ENCODE measurements at regions not wholly inside any gene's neighbourhood (a gene's known extent, or its start where the extent isn't known, plus 50 kb on each side); places are given as distances from the start of the nearest gene placed in this dataset.
"Not testable (repeated sequence)": the region's sequence is repeated elsewhere in the genome, so short reads cannot be mapped to it uniquely, and the experiment has no call there.

DNA sequence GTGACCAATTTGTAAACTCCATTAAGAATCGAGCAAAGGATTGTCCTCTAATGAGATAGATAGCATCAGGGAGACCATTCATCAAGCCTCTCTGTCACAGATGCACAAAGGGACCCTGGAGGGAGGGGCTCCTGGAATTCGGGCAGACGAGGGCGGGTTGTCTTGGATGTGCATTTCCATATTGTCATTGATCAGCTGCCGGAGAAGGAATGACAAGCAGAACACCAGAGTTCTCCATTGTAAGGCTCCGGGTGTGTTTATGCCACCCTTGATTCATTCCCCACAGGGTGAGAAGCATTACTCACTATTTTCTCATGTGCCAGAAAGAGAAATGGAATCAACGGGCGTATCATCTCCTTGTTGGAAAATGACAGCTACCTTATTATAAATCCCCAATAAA lies 167.5 kb downstream of the EBLN2 start:
- Mint-ChIP-seq H3K4me1 (no peaks in the 10 kb centered on the region), H3K9me3 (peaks cover 0 to 5% (median 0%) of the 10 kb centered on the region in 3 donors), H3K36me3 (no peaks in the 10 kb centered on the region)

GRCh38 chr3:73234354-73235014 lies 173.0 kb downstream of the EBLN2 start:
- Mint-ChIP-seq H3K36me3 (no peaks in the 10 kb centered on the region), H3K27me3 (peaks cover 3% of the 10 kb centered on the region), H3K4me1 (no peaks in the 10 kb centered on the region), H3K27ac (no peak overlapping the region), H3K4me3 (no peak overlapping the region), H3K9me3 (no peaks in the 10 kb centered on the region)

More for the DNA sequence above, 167.5 kb downstream of the EBLN2 start:
- Mint-ChIP-seq H3K27ac (no peak overlapping the region), H3K27me3 (peaks cover 3% of the 10 kb centered on the region), H3K4me3 (no peak overlapping the region)

GRCh38 chr3:73235768-73236167 lies 174.3 kb downstream of the EBLN2 start:
- H3K36me3 Mint-ChIP-seq = no peaks in the 10 kb centered on the region
- H3K4me1 Mint-ChIP-seq = no peaks in the 10 kb centered on the region
- H3K4me3 Mint-ChIP-seq = no peak overlapping the region
- H3K9me3 Mint-ChIP-seq = peaks cover 0 to 4% (median 2%) of the 10 kb centered on the region in 3 donors
- peaks cover 4% of the 10 kb centered on the region for H3K27me3 Mint-ChIP-seq
- H3K27ac Mint-ChIP-seq = no peak overlapping the region

- Mint-ChIP-seq H3K9me3 (peaks cover 0 to 4% (median 2%) of the 10 kb centered on the region in 3 donors), H3K4me1 (no peaks in the 10 kb centered on the region), H3K27ac (no peak overlapping the region), H3K4me3 (no peak overlapping the region), H3K27me3 (peaks cover 4% of the 10 kb centered on the region), H3K36me3 (no peaks in the 10 kb centered on the region)
Observed at GRCh38 chr3:73236867-73237266, 175.4 kb downstream of the EBLN2 start.

DNA sequence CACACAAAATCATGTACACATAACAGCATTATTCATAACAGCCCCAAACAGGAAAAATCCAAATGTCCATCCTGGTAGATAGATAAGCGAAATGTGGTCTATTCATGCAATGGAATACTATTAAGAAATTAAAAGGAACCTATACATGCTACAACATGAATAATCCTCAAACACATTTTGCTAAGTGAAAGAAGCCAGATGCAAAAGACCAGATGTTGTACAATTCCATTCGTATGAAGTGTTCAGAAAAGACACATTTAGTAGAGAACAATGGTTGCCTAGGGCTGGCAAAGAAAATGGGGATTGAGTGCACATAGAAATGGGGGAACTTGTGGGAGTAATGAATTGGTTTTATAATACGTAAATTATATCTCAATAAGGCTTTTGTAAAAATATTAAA lies 182.3 kb downstream of the EBLN2 start:
- H3K4me3 Mint-ChIP-seq = no peak overlapping the region
- H3K27ac Mint-ChIP-seq = no peak overlapping the region
- H3K27me3 Mint-ChIP-seq = peaks cover 2% of the 10 kb centered on the region
- no peaks in the 10 kb centered on the region for H3K36me3 Mint-ChIP-seq
- H3K9me3 Mint-ChIP-seq = peaks cover 0 to 7% (median 2%) of the 10 kb centered on the region in 3 donors
- H3K4me1 Mint-ChIP-seq = no peaks in the 10 kb centered on the region

GRCh38 chr3:73245459-73245858 lies 184.0 kb downstream of the EBLN2 start:
- Mint-ChIP-seq H3K36me3 (no peaks in the 10 kb centered on the region), H3K27ac (peak overlapping the region in 1 of 3 donors; percentile 25), H3K4me1 (no peaks in the 10 kb centered on the region), H3K27me3 (no peaks in the 10 kb centered on the region), H3K4me3 (no peak overlapping the region), H3K9me3 (peaks cover 0 to 5% (median 0%) of the 10 kb centered on the region in 3 donors)

DNA sequence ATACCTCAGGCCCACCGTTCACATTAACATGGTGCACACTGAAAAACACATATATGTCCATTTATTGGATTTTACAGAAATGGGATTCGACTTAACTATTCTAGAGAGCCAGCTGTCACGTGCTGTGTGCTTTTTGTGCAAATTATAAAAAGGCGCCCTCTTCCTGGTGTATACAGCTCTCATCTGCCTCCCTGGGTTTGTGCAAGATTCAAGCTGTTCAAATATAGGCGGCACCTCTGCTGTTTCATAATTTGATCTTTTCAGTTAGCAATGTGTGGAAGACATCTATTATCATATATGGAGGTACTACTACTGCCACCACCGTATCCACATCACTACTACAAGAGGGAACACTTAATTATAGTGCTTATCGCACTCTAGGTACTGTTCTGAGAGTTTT lies 187.6 kb downstream of the EBLN2 start:
- H3K4me1 Mint-ChIP-seq = no peaks in the 10 kb centered on the region
- peaks cover 0 to 5% (median 2%) of the 10 kb centered on the region in 3 donors for H3K9me3 Mint-ChIP-seq

DNA sequence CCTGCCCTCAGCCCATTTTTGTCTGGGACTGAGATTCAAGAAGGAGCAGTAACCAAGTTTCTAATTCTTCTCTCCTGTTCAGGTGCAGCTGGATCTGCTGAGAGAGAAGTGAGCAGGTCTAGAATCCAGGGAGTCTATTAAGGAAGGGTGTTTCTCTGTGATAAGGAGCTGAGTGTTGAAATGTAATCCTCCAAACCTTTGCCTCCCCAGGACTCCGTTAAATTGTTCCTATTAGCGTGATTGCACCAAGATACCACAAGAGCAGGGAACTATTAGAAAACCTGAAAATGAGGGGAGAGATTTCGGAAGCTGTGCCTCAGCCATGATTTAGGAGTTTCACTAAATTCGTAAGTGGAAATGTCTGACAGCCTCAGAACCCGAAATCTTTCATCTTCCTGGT lies 192.6 kb downstream of the EBLN2 start:
- Mint-ChIP-seq H3K36me3 (no peaks in the 10 kb centered on the region), H3K27ac (no peak overlapping the region), H3K4me1 (no peaks in the 10 kb centered on the region), H3K9me3 (peaks cover 0 to 2% (median 1%) of the 10 kb centered on the region in 3 donors), H3K4me3 (no peak overlapping the region), H3K27me3 (peaks cover 8% of the 10 kb centered on the region)

More for the DNA sequence above, 187.6 kb downstream of the EBLN2 start:
- Mint-ChIP-seq H3K36me3 (no peaks in the 10 kb centered on the region), H3K4me3 (no peak overlapping the region), H3K27ac (no peak overlapping the region), H3K27me3 (peaks cover 2% of the 10 kb centered on the region)

DNA sequence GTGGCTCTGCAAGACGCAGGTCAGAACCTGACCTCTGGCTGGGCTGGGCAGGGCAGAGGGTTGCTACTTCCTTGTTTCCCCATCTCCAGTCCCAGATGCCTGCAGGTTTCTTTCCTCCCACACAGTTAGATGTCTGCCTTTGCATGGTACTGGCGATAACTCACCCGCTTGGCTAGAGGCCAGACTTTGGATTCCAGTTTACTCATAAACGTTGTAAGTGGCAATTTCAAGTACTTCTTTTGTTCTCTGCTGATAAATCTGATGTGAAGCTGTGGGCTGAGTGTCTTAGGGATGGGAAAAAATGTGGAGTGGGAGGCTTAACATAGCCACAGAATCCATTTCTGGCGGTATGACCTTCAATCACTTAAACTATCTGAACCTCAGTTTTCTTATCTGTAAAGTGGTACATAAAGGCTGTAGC lies 194.2 kb downstream of the EBLN2 start:
- Mint-ChIP-seq H3K27ac (no peak overlapping the region), H3K27me3 (peaks cover 10% of the 10 kb centered on the region), H3K36me3 (no peaks in the 10 kb centered on the region), H3K4me3 (no peak overlapping the region), H3K4me1 (no peaks in the 10 kb centered on the region), H3K9me3 (peaks cover 0 to 2% (median 0%) of the 10 kb centered on the region in 3 donors)

DNA sequence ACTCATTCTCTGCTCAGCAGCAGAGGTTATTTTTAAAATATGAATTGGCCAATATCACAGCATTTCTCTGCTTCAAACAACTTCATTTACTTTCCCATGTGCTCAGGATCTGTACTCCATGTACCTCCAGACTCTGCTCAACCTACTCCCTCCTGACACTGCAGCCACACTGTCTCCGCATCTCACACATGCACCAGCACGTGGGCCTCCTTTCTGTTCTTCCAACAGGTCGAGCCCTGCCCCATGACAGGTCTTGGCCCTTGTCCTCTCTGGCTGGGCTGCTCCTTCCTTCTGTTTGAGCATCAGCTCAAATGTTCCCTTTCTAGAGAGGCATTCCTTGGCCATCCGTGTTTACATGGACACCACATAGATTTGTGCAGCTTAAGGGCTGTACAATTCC lies 195.7 kb downstream of the EBLN2 start:
- Mint-ChIP-seq H3K36me3 (no peaks in the 10 kb centered on the region), H3K27ac (no peak overlapping the region), H3K27me3 (peaks cover 13% of the 10 kb centered on the region), H3K4me1 (no peaks in the 10 kb centered on the region), H3K9me3 (peaks cover 2 to 4% (median 4%) of the 10 kb centered on the region in 3 donors), H3K4me3 (no peak overlapping the region)

DNA sequence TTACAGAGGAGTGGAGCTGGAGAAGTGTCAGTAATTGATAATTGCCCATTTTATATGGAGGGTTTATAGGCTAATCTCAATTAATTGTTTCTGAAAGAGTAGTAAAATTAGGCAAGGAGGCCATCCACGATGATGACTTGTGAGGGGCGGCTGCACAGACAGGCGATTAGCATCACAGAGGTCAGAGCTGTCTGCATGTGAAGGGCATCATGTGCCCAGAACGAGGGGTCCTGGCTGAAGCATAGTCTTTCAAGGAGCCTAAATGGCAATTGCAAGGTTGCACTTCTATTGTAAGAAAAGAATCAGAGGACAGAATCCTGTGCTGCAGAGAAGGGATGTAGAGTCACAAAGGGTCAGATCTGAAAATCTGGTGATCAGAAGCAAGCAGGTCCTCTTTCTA lies 196.6 kb downstream of the EBLN2 start:
- H3K27me3 Mint-ChIP-seq = peaks cover 13% of the 10 kb centered on the region
- H3K27ac Mint-ChIP-seq = no peak overlapping the region
- no peaks in the 10 kb centered on the region for H3K4me1 Mint-ChIP-seq
- H3K4me3 Mint-ChIP-seq = no peak overlapping the region
- peaks cover 2 to 4% (median 4%) of the 10 kb centered on the region in 3 donors for H3K9me3 Mint-ChIP-seq
- H3K36me3 Mint-ChIP-seq = no peaks in the 10 kb centered on the region

DNA sequence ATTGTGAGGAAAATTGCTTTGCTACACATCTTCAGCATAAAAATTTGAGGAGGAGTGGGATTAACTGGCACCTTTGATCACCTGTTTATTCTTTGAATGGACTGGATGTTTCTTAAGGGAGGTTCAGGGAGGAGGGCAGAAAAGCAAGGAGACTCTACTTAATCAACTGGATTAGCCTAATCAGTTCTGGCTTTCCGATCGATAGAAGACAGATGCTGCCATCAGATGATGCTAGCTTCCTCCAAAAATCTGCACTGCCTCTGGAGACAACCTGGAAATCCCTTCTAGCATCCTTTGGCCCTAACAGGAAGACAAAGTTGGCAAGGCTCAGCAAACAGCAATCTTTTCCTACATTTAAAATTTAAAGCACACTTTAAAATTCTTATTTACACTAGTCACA lies 197.8 kb downstream of the EBLN2 start:
- Mint-ChIP-seq H3K9me3 (peaks cover 1 to 4% (median 4%) of the 10 kb centered on the region in 3 donors), H3K27me3 (peaks cover 11% of the 10 kb centered on the region), H3K4me1 (no peaks in the 10 kb centered on the region), H3K36me3 (no peaks in the 10 kb centered on the region), H3K4me3 (no peak overlapping the region), H3K27ac (no peak overlapping the region)

GRCh38 chr3:73259856-73260255 lies 198.4 kb downstream of the EBLN2 start:
- peaks cover 11% of the 10 kb centered on the region for H3K27me3 Mint-ChIP-seq
- H3K36me3 Mint-ChIP-seq = no peaks in the 10 kb centered on the region
- peaks cover 1 to 4% (median 4%) of the 10 kb centered on the region in 3 donors for H3K9me3 Mint-ChIP-seq
- no peaks in the 10 kb centered on the region for H3K4me1 Mint-ChIP-seq
- H3K4me3 Mint-ChIP-seq = no peak overlapping the region
- H3K27ac Mint-ChIP-seq = no peak overlapping the region

DNA sequence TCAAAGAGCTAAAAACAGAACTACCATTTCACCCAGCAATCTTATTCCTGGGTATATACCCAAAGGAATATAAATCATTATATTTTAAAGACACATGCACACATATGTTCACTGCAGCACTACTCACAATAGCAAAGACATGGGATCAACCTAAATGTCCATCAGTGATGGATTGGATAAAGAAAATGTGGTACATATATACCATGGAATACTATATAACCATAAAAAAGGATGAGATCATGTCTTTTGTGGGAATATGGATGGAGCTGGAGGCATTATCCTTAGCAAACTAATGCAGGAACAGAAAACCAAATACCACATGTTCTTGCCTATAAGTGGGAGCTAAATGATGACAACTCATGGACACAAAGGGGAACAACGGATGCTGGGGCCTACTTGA lies 205.1 kb downstream of the EBLN2 start:
- H3K36me3 Mint-ChIP-seq, H3K27me3 Mint-ChIP-seq, H3K9me3 Mint-ChIP-seq, H3K4me1 Mint-ChIP-seq, H3K4me3 Mint-ChIP-seq, H3K27ac Mint-ChIP-seq: not testable (repeated sequence)

GRCh38 chr3:73269126-73269525 lies 207.7 kb downstream of the EBLN2 start:
- not testable (repeated sequence) for H3K27me3 Mint-ChIP-seq, H3K4me3 Mint-ChIP-seq, H3K4me1 Mint-ChIP-seq, H3K27ac Mint-ChIP-seq, H3K36me3 Mint-ChIP-seq, H3K9me3 Mint-ChIP-seq

DNA sequence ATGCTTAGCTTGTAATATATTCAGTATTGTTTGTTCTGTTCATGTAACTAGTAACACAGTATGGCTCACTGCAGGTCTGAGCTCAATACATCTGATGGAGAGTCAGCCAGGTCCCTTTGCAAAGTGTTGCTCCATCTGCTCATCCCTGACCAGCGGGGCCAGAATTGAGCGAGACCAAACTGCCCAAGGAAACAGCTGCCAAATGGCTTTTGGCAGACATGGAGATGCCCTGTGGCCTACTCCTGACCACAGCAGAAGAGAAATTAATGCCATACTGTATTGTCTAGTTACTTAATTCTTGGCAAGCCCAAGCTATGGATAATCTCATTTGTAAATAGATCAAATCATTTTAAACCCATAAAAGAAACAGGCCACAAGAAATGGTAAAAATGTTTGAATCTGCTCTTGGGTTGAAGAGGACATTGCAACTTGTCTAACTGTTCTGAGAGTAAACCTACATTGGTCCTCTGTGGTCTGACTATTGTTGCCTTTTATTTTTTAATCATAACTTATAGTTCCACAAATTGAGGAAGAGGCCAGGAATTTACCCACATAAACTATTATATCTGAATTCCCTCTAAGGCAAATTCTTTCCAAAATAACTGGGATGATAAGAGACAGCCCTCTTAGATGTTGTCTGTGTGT lies 209.5 kb downstream of the EBLN2 start:
- H3K9me3 Mint-ChIP-seq = peaks cover 2 to 9% (median 5%) of the 10 kb centered on the region in 3 donors
- H3K27me3 Mint-ChIP-seq = no peaks in the 10 kb centered on the region
- no peaks in the 10 kb centered on the region for H3K4me1 Mint-ChIP-seq
- no peak overlapping the region for H3K4me3 Mint-ChIP-seq
- no peaks in the 10 kb centered on the region for H3K36me3 Mint-ChIP-seq
- H3K27ac Mint-ChIP-seq = no peak overlapping the region
